HS-27A (cell line): ENCODE measurements at regions not wholly inside any gene's neighbourhood (a gene's known extent, or its start where the extent isn't known, plus 50 kb on each side); places are given as distances from the start of the nearest gene placed in this dataset.
"Not testable (repeated sequence)": the region's sequence is repeated elsewhere in the genome, so short reads cannot be mapped to it uniquely, and the experiment has no call there.

Source experiments
- DNase-seq: peaks from one replicate; pipeline ENCODE4 v3.0.0-alpha.2; 2012; ENCODE audit warnings: low read depth, missing footprints

DNA sequence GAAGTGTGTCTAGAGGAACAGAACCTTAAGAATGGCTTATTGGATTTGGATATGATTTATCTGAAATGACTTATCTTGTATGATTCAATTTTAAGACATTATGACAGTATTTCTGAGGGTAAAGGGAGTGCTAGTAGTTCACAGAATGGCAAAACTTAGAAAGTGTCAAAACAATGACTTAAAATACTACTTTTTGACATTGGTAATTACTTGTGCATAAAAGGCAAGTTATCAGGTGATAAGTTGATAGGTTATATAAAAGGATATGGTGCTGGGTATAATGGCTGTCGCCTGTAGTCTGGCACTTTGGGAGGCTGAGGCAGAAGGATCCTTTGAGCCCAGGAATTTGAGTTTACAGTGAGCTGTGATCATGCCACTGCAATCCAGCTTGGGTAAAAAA is 494.4 kb downstream of the CDH9 start:
- DNase-seq, result no peak

DNA sequence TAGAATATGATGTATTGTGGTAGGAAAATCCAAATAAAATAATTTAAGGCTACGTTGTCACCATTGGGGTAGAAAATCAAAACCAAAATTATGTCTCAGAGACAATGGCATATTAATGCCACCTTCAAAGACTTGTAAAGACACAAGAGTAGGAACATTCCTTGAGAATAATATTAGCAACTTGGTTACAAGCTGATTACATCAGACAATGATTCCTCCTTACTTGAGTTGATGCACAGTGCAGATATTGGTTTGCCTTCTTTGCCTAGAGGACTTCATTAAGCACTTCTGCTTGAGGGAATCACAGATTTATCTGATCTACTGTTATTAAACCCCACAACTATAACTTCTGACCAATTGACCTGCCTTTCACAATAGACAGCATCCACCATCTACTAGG is 500.2 kb downstream of the CDH9 start:
- no peak for DNase-seq

DNA sequence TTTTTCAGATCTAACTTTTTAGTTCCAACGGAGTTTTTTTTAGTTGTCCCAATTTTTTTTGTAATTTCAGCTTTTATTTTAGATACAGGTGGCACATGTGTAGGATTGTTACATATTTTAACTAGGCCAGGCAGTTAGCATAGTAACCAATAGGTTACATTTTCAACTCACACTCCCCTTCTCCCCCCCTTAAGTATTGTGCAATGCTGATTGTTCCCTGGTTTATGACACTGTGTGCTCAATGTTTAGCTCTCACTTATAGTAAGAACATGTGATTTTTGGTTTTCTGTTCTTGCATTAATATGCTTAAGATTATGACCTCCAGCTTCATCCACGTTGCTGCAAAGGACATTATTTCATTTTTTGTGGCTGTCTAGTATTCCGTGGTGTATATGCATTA is 503.2 kb downstream of the CDH9 start:
- no peak for DNase-seq

DNA sequence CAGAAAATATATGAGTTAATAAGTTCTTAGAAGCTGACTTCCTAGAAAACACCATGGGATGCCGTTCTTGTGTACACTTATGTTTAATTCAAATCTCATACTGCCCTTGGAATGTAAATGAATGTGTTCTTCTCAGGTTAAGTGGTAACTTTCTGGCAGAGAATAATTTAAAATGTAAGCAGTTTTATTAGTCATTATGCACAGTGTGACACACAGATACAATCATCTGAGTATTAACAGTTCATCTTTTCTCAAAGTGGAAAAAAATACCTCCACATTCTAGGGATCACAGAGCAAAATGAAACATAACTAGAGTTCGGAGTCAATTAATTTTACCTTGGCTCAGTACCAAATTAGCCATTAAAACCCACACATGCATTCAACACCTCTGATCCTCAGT is 508.1 kb downstream of the CDH9 start:
- DNase-seq, result no peak

DNA sequence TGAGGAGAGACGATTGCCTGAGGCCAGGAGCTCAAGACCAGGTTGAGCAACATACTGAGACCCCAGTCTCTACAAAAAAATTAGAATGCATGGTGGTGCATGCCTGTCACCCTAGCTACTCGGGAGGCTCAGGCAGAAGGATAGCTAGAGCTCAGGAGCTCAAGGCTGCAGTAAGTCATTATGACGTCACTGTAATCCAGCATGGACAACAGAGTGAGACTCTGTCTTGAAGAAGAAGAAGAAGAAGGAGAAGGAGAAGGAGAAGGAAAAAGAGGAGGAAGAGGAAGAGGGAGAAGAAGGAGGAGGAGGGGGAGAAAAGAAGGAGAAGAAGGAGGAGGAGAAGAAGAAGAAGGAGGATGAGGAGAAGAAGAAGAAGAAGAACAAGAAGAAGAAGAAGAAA is 519.1 kb downstream of the CDH9 start:
- no peak for DNase-seq

DNA sequence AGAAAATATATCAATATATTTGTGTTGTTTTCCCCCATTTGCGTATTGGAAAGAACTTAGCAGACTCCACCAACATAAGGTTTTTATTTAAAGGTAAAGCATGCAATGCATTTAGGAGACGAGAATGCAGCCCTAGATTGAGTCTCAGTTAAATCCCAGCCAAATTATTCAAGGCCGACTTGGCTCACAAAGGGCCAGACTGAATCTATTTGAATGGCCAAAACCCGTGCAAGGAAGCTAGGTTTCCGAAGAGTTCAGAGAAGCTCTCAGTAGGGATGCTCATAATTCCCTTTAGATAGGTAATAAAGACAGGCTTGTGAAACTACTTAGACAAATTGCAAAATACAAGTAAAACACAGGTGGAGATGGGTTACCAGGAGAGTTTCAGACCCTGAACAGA is 520.3 kb downstream of the CDH9 start:
- DNase-seq, result no peak

DNA sequence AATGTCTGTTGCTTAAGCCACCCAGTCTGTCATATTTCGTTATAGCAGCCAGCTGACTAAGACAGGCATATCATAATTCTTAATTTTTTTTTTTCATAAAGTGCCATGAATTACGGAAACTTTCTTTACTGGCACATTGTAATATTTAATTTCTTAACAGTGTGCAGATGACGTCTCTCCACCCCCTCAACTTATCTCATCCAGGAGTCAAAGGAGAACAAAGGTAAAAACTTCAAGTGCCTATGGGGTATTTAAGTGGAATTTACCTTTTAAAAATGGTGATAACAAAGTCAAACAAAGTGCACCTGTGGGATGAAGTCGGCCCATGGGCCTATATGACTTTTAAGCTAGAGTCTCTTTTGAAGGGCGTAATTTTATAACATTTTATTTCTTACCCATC is 539.4 kb downstream of the CDH9 start:
- DNase-seq, result no peak

DNA sequence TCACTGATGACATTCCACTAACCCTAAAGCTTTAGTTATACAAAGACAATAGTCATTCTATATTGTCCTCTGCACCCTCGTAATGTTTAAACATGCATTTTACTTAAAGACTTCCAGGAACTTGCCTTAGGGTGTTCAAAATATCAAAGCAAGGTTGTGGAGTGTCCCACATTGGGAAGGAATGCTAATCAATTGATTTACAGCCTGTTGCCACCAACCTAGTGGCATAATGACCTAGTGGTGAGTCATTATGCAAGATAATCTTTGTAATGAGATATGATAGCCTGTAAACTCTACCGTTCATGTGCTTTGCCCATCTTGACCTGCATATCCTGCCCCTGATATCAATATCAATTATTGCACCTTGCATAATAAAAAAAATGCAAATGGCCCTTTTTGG is 542.9 kb downstream of the CDH9 start:
- no peak for DNase-seq

DNA sequence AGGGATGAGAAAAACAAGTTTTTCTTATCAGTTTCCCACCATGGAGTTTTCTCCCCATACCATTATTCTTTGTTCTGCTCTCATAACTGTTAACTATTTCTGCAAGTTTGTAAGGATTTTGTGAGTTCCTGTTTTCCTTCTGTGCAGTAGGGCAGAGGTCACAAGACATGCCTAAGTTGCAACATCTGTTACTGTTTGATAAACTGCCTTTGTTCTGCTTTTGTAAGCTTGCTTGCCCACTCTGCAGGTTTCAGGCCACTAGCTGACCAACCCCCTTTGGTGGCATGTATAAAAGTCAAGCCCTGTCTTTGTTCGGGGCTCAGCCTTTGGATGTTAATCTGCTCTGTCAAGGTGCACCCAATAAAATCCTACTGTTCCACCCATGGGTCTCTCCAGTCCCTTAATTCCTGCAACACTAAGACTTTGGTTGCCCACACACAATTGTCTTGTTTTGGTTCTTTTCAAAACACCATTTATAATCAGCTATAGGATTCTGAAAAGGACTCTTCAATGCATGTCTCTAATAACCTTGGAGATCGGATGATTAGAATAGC is 545.4 kb downstream of the CDH9 start:
- DNase-seq, result no peak

DNA sequence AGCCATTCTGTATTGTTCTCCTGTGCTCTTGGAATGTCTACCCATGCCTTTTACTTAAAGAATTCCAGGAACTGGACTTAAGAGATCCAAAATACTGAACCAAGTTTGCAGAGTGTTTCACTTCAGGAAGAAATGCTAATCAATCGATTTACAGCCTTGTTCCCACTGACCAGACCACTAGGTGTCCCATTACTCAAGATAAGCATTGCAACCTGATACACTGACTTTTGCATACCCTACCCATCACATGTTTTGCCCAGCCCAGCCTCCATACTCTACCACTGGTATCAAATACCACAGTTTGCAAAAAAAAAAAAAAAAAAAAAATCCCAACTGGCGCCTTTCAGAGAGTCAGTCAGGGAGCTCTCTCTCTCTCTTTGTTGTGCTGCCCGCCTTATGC is 550.8 kb downstream of the CDH9 start:
- no peak for DNase-seq

DNA sequence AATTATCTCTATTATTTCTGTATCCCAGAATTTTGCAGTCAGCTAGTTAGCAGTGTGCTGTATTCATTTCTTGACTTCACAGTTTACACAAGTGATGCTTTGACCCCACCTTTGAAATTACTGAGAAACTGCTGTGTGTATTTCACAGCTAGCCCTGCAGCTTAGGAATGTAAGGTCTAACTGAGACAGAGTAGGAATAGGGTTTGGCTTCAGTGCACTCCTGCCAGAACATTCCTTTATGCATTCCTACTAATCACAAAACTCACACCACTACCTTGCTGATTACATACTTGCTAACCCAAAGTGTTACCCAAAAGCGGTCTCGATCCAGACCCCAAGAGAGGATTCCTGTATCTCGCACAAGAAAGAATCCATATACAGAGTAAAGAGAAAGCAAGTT is 551.8 kb downstream of the CDH9 start:
- DNase-seq, result no peak

DNA sequence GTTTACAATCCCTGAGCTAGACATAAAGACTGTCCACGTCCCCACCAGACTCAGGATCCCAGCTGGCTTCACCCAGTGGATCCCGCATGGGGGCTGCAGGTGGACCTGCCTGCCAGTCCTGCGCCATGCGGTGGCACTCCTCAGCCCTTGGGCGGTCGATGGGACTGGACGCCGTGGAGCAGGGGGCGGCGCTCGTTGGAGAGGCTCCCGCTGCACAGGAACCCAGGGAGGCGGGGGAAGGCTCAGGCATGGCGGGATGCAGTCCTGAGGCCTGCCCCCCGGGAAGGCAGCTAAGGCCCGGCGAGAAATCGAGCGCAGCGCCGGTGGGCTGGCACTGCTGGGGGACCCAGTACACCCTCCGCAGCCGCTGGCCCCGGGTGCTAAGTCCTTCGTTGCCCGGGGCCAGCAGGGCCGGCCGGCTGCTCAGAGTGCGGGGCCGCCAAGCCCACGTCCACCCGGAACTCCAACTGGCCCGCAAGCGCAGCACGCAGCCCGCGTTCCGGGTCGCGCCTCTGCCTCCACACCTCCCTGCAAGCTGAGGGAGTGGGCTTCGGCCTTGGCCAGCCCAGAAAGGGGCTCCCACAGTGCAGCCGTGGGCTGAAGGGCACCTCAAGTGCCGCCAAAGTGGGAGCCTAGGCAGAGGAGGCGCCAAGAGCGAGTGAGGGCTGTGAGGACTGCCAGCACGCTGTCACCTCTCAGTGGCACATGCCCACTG is 553.1 kb downstream of the CDH9 start:
- DNase-seq, result not testable (repeated sequence)

DNA sequence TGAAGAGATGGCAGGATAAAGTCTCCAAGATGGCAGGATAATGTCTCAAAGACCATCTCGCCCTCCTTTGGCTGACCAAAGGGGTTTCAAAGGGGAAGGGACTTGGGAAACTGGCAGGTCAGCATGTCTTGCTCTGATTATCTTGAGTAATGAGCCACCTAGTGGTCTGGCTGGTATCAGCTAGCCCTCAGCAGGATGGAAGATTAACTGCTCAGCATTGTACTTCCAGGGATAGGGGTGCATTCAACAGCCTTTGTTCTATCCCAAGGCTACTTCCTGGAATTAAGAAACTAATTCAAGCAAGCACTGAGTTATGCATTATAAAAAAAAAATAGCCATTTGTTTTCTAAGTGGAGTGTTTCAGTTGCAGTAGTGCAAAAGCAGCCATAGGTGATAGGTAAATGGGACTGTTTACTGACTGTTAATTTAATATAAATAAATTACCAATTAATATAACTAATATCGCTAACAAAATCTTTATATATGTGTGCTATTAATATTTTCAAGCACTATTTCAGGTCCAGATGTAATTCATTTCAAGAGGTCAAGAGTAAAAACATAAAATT is 555.5 kb downstream of the CDH9 start:
- no peak for DNase-seq

DNA sequence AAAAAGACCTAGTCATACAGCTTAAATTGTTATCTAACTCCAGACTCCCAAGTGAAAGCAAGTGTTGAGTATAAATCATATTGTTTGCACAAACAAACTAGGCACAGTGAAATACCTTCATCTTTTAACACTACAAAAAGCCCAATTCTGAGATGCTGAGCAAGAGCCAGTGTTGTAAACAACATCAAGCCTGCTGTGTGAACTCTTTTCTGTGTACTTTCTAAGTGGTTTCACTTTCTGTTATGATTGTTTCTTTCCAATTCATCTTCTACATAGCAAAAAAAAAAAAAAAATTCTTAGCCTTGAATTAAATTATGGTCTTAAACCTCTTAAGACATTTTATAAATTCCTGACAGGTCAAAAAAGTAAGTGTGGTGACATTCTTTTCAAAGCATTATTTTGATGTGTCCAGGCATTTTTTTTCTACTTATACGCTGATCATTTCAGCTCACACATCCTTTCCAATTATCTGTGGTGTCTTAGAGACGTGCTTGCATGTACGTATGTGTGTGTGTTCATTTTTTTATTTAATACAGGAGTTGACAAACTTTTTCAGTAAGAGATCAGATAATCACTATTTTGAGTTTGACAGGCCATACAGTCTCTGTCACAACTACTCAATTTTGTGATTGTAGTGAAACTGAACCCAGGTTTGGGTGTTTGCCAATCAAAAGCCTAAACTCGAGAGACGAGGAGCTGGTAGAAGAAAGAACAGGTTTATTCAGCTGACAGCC is 556.1 kb downstream of the CDH9 start:
- no peak for DNase-seq

DNA sequence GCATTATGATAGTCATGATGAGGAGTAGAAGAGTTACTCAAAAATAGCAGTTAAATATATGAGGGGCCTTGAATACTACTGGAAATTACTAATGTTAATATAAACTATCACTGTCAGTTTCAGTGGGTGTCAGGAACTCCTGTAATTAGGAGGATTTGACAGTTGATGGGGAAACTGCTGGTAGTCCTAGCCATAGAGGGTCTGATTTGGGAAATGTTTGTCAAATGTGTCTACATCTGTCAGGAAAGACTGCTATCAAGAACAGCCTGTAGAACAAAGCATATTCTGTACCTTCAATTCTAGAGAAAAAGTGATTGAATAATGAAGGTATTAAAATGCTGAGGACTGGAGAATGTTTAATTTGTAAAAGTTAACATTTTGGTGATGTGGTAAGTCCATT is 567.9 kb downstream of the CDH9 start:
- DNase-seq, result no peak

DNA sequence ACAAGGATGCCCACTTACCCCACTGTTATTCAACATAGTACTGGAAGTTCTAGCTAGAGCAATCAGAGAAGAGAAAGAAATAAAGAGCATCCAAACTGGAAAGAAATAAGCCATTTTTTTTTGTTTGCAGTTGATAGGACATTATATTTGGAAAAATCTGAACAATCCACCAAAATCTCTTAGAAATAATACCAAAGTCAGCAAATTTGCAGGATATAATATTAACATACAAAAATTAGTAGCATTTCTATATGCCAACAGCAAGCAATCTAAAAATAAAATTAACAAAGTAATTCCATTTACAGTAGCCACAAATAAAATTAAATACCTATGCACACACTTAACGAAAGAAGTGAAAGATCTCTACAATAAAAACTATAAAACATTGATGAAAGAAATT is 599.3 kb downstream of the CDH9 start:
- no peak for DNase-seq

DNA sequence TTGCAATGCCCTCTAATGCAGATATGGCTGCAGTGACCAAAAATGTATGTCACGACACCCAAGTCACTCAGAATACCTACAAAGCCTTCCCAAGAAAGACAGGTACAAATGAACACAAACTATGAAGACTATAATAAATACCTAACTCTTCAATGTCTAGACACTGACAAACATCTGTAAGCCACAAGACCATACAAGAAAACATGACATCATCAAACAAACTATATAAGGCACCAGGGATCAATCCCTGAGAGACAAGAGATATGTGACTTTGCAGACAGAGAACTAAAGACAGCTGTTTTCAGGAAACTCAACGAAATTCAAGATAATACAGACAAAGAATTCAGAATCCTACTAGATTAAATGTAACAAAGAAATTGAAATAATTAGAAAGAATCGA is 603.7 kb downstream of the CDH9 start:
- DNase-seq, result no peak

DNA sequence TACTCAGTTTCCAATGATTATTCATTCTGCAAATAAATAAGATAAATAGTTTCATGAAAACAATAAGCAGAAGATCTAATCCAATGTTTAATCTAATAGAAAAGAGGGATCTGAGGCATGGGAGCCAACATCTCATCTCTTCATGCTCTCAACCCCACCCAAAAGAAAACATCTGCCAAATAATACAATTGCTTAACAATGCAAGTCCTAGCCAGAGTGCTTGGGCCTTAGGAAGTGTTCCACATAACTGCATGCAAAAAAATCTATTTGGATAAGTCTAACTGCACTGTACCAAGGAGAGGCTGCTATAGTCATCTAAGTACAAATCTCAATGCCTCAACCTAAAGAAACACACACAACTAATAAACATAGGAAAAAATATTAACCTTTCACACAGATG is 606.0 kb downstream of the CDH9 start:
- DNase-seq, result no peak

DNA sequence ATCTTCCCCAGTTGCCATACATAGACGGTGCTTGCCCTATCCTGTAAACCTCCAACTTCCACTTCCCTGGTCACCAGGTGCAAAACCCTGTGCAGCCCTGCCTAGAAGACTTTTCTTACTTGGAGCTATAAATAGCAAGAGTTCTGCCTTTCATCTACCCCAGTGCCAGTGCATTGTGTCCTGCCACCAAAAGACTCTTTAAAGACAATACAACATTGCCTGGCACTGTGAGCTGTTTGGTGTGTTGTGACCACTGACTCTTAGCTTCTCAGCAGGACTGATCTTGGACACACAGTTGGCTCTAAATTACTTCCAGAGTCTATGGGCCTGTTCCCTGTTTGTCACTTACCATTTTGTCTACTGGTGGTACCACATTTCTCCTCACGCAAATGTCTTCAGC is 608.1 kb downstream of the CDH9 start:
- no peak for DNase-seq

DNA sequence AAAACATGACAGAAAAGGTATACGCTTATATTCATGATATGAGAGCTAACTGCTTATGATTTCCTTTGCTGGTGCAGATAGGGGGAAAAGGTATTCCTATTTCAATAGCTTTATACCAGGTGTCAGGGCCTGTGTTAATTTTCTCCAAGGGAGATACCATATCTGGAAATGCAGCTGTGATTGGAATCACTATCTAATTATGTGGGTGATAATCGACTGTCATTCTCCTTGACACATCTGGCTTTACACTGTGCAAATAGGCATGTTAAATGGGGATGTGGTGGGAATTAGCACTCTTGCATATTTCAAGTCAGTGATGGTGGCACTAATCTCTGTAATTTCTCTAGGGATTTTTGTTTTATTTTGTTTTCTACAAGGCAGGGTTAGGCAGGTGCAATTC is 611.1 kb downstream of the CDH9 start:
- no peak for DNase-seq

DNA sequence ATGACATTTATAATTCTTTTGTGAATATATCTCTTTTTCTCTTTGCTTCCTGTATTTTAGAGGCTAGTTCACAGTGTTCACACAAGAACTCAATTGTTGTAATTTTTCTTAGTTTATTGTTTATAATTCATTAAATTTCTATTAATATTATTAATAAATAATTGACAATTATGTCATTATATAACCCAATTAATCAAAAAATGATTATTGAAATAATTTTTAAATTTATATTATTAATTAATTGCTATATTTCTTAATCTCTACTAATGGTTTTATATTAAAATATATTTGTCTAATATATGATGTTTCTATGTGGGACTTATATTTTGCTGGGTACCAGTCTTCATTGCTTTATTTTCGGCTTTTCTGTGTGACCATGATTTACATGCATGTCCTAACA is 618.4 kb downstream of the CDH9 start:
- no peak for DNase-seq

DNA sequence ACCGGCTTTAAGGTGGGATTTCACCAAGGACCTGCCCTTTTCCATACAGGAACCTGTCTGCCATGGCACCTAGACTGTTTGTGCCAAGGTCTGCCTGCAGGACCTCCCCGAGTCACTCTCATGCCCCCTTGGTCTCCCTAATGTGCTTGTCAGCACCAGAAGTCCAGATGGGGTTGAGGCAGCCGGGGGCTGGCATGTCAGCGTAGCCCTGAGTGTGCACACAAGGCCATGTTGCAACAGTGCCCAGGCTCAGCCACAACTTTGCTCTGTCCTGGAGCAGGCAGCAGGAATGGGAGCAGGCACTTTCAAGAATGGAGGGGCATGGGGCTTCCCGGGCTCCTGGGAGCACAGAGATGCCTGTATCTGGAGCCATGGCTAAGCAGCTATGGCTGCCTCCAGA is 621.5 kb downstream of the CDH9 start:
- DNase-seq, result no peak

DNA sequence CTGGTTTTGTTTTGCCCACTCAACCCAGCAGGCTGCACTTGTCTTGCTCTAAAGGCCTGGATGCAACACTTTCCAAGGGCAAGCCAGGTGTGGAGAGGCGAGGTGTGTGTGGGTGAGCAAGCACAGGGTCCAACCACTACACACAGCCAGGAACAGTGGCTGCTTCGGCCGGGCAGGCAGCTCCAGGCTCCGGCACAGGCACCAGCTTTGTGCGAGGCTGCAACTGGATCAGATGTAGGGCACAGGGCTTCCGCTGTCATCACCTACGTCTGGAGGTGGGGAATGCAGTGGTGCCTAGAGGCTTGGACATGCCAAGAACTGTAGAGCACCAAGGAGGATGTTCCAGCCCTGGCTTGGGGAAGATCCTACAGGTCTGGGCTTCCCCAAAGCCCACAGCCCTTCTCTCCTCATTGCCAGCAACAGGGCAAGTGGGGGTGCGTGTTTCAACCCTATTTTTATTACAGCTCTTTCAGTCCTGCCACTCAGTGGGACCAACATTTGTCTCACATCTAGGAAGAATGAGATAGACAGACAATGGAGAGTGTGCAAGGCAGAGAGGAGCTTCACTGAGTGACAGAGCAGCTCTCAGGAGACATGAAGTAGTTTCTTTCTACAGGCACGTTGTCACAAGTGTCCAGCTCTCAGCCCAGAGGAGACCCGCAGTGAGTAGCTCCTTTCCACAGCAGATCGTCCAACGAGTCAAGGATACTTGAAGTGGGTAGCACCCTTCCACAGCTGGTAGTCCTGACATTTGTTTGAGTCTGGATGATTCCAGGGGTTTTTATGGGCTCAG is 622.2 kb downstream of the CDH9 start:
- DNase-seq, result no peak
